Sigmoid colon (tissue), 4 donors: ENCODE measurements at regions not wholly inside any gene's neighbourhood (a gene's known extent, or its start where the extent isn't known, plus 50 kb on each side); places are given as distances from the start of the nearest gene placed in this dataset.

Experiments
- CTCF ChIP-seq, 4 experiments: fragments of 450-650 bp in 3 of 4; fragments of 200-600 bp in 1 of 4; IDR thresholded peaks; one replicate each; pipeline ENCODE4 v1.5.1; 2016 to 2019; ENCODE audit warnings: antibody characterized with exemption in 4 of 4, mild to moderate bottlenecking in 3 of 4, moderate library complexity in 2 of 4
- POLR2AphosphoS5 ChIP-seq, 4 donors: sonication (generic); formaldehyde crosslinking; IDR thresholded peaks; one replicate each; pipeline ENCODE4 v1.6.1; 2017; ENCODE audit warnings: antibody characterized with exemption in 4 of 4

- TF ChIP-seq CTCF (IDR thresholded peaks at IDR 0.05), result no peak
- peak in 2 of 4 donors; percentile 45 to 46 for TF ChIP-seq POLR2AphosphoS5 (IDR thresholded peaks at IDR 0.05)
These were observed 224.2 kb upstream of the STARD13 start for GRCh38 chr13:33509642-33510229.
